MM.1S (cell line): ENCODE measurements at regions not wholly inside any gene's neighbourhood (a gene's known extent, or its start where the extent isn't known, plus 50 kb on each side); places are given as distances from the start of the nearest gene placed in this dataset.

Source experiments
- DNase-seq: peaks from one replicate; pipeline ENCODE4 v3.0.0-alpha.2; 2015
- H2AFZ ChIP-seq: fragments of 300-600 bp; sonication (generic); 2 replicates; pipeline ENCODE4 v1.6.0; 2016; ENCODE audit warnings: antibody characterized with exemption, low read length
- H3F3A ChIP-seq: fragments of 300-600 bp; sonication (generic); 2 replicates; pipeline ENCODE4 v1.6.1; 2016; ENCODE audit warnings: mild to moderate bottlenecking, antibody characterized with exemption, low read length, moderate library complexity, mixed read lengths; ENCODE audit not compliant: insufficient read depth
- H3K27ac ChIP-seq: fragments of 300-600 bp; sonication (generic); 2 replicates; pipeline ENCODE4 v1.5.1; 2016; ENCODE audit warnings: mild to moderate bottlenecking, low read length
- H3K27me3 ChIP-seq: fragments of 300-600 bp; sonication (generic); replicated peaks from 2 replicates; pipeline ENCODE4 v1.6.0; 2016; ENCODE audit warnings: low read length; ENCODE audit not compliant: insufficient read depth
- H3K36me3 ChIP-seq: fragments of 300-600 bp; sonication (generic); replicated peaks from 2 replicates; pipeline ENCODE4 v1.6.1; 2016; ENCODE audit warnings: mild to moderate bottlenecking, low read length, mixed read lengths; ENCODE audit not compliant: insufficient read depth
- H3K4me1 ChIP-seq: fragments of 300-600 bp; sonication (generic); 2 replicates; pipeline ENCODE4 v1.6.1; 2016; ENCODE audit warnings: low read length, mixed read lengths
- H3K4me2 ChIP-seq: fragments of 300-600 bp; sonication (generic); 2 replicates; pipeline ENCODE4 v1.6.0; 2016; ENCODE audit warnings: low read depth, low read length
- H3K4me3 ChIP-seq: fragments of 300-600 bp; sonication (generic); 2 replicates; pipeline ENCODE4 v1.5.1; 2016; ENCODE audit warnings: low read length, mixed read lengths
- H3K79me2 ChIP-seq: fragments of 300-600 bp; sonication (generic); 2 replicates; pipeline ENCODE4 v1.6.1; 2016; ENCODE audit warnings: mixed run types, low read length, mixed read lengths
- H3K9ac ChIP-seq: fragments of 300-600 bp; sonication (generic); 2 replicates; pipeline ENCODE4 v1.6.1; 2016; ENCODE audit warnings: low read length, mixed read lengths
- H3K9me2 ChIP-seq: fragments of 300-600 bp; sonication (generic); replicated peaks from 2 replicates; pipeline ENCODE4 v1.6.1; 2016; ENCODE audit warnings: mild to moderate bottlenecking, low read length, mixed read lengths; ENCODE audit not compliant: insufficient read depth
- H3K9me3 ChIP-seq: fragments of 300-600 bp; sonication (generic); replicated peaks from 2 replicates; pipeline ENCODE4 v1.6.1; 2016; ENCODE audit warnings: mild to moderate bottlenecking, low read length, mixed read lengths; ENCODE audit not compliant: insufficient read depth
- H4K20me1 ChIP-seq: fragments of 300-600 bp; sonication (generic); 2 replicates; pipeline ENCODE4 v1.6.1; 2016; ENCODE audit warnings: mild to moderate bottlenecking, low read length, moderate library complexity, mixed read lengths; ENCODE audit not compliant: insufficient read depth
- EZH2 ChIP-seq: fragments of 300-600 bp; sonication (generic); optimal IDR thresholded peaks from 2 replicates; pipeline ENCODE3; 2017; ENCODE audit warnings: low read depth, mild to moderate bottlenecking, antibody characterized with exemption, low read length, mixed read lengths
- EZH2phosphoT487 ChIP-seq: fragments of 300-600 bp; sonication (generic); IDR thresholded peaks from 2 replicates; pipeline ENCODE4 v1.6.1; 2018; ENCODE audit warnings: antibody characterized with exemption, low read length
- TF ChIP-seq, protein P1 (sequence below): fragments of 300-600 bp; sonication (generic); IDR thresholded peaks from 2 replicates; pipeline ENCODE4 v1.5.1; 2016; ENCODE audit warnings: antibody characterized with exemption, low read length, mixed read lengths

DNA sequence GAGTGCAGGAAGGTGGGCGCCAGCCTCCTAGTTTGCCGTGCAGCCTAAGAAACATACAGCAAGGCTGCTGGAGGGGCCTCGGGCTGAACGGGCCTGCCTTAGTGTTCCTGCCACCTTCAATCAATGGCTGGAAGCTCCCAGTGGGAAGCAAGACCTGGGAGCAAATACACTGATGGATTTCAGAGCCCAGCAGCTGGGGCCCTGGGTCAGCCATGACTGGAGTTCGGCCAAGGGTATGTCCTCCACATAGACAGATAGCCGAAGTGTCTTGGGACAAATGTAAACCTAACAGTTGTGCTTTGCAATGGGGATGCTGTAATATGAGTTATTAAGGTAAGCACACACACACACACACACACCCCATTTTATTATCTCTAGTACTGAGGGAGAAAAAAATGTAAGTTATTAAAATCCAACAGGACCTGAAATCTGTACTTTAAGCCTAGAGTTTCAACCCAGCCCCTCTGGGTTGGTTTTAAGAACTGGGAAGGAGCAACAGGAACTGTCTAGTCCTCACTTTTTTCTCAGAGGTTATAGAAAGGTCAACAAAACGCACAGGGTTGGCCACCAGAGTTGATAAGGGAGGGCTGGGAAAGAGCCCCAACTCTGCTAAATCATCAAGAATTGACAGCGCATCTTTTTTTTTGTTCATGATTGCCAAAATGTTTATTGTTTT lies 50.0 kb upstream of the CELF2 start:
- Histone ChIP-seq H3K9ac (no peak overlapping the region), H3K27ac (no peak overlapping the region), H3K4me3 (no peak overlapping the region), H2AFZ (no peak overlapping the region), H3K4me2 (no peak overlapping the region), H3F3A (no peaks in the 10 kb centered on the region), H4K20me1 (no peaks in the 10 kb centered on the region), H3K27me3 (no peaks in the 10 kb centered on the region), H3K36me3 (no peaks in the 10 kb centered on the region), H3K79me2 (no peaks in the 10 kb centered on the region), H3K9me2 (no peaks in the 10 kb centered on the region), H3K9me3 (no peaks in the 10 kb centered on the region), H3K4me1 (no peaks in the 10 kb centered on the region)
- no peak for DNase-seq
- TF ChIP-seq, protein P1, sequence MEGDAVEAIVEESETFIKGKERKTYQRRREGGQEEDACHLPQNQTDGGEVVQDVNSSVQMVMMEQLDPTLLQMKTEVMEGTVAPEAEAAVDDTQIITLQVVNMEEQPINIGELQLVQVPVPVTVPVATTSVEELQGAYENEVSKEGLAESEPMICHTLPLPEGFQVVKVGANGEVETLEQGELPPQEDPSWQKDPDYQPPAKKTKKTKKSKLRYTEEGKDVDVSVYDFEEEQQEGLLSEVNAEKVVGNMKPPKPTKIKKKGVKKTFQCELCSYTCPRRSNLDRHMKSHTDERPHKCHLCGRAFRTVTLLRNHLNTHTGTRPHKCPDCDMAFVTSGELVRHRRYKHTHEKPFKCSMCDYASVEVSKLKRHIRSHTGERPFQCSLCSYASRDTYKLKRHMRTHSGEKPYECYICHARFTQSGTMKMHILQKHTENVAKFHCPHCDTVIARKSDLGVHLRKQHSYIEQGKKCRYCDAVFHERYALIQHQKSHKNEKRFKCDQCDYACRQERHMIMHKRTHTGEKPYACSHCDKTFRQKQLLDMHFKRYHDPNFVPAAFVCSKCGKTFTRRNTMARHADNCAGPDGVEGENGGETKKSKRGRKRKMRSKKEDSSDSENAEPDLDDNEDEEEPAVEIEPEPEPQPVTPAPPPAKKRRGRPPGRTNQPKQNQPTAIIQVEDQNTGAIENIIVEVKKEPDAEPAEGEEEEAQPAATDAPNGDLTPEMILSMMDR: no peak
- no peak for TF ChIP-seq EZH2phosphoT487
- no peak for TF ChIP-seq EZH2
